Right lobe of liver (tissue), 4 donors: ENCODE measurements at regions not wholly inside any gene's neighbourhood (a gene's known extent, or its start where the extent isn't known, plus 50 kb on each side); places are given as distances from the start of the nearest gene placed in this dataset.

ENCODE experiments used
- POLR2A ChIP-seq: fragments of 450-650 bp; IDR thresholded peaks from one replicate; pipeline ENCODE4 v1.6.1; 2017; ENCODE audit warnings: antibody characterized with exemption, mild to moderate bottlenecking
- TF ChIP-seq, protein P1 (sequence below), 4 donors: fragments of 200-600 bp in 3 of 4; fragments of 450-650 bp in 1 of 4; IDR thresholded peaks; one replicate each; pipeline versions ENCODE4 v1.5.1 to v1.8.0; 2016 to 2022; ENCODE audit warnings: antibody characterized with exemption in 4 of 4, mild to moderate bottlenecking in 2 of 4
- donor health status: DM: no; HTN: no; CAD: no.
- donor health status: DM: no; HTN: no; CAD: no.
- donor health status: DM: no; HTN: yes; CAD: no.

DNA sequence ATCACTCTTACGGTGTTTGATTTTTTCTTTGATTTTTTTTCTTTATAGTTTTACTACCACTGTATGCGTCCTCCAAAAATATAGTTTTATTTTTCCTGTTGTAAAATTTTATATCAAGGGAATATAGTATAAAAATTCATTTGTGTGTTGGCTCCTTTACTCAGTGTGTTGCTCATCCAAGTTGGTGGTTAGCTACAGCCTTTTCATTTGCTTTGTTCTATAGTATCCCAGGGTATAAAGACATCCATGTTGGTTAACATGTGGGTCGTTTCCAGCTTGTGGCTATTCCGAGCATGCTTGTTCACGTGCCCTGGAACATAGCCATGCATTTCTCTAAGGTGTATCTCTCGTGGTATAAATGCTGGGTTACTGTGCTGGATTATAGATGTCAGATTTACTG, 54.8 kb upstream of the DAB2 start:
- no peak for TF ChIP-seq POLR2A
- TF ChIP-seq, protein P1, sequence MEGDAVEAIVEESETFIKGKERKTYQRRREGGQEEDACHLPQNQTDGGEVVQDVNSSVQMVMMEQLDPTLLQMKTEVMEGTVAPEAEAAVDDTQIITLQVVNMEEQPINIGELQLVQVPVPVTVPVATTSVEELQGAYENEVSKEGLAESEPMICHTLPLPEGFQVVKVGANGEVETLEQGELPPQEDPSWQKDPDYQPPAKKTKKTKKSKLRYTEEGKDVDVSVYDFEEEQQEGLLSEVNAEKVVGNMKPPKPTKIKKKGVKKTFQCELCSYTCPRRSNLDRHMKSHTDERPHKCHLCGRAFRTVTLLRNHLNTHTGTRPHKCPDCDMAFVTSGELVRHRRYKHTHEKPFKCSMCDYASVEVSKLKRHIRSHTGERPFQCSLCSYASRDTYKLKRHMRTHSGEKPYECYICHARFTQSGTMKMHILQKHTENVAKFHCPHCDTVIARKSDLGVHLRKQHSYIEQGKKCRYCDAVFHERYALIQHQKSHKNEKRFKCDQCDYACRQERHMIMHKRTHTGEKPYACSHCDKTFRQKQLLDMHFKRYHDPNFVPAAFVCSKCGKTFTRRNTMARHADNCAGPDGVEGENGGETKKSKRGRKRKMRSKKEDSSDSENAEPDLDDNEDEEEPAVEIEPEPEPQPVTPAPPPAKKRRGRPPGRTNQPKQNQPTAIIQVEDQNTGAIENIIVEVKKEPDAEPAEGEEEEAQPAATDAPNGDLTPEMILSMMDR (IDR thresholded peaks at IDR 0.05) = no peak
